ENCODE measurements at regions not wholly inside any gene's neighbourhood (a gene's known extent, or its start where the extent isn't known, plus 50 kb on each side); places are given as distances from the start of the nearest gene placed in this dataset.

GRCh38 chr4:60019180-60019579 lies 1180.9 kb upstream of the ADGRL3 start:
- Histone ChIP-seq H3K79me2 (no peaks in the 10 kb centered on the region), H3K27me3 (no peaks in the 10 kb centered on the region), H3K4me1 (ENCODE audit: insufficient read depth) (no peaks in the 10 kb centered on the region), H3K36me3 (replicated peaks; ENCODE audit: insufficient read depth, low read depth) (no peaks in the 10 kb centered on the region), H3K9me2 (replicated peaks; ENCODE audit: insufficient read depth) (no peaks in the 10 kb centered on the region), H3K9me3 (ENCODE audit: low read depth) (no peaks in the 10 kb centered on the region), H3K4me3 (no peak overlapping the region), H3K4me2 (no peak overlapping the region), H4K20me1 (ENCODE audit: insufficient read depth, poor library complexity, severe bottlenecking) (no peaks in the 10 kb centered on the region), H2AFZ (no peak overlapping the region), H3K27ac (no peak overlapping the region)
- DNase-seq (ENCODE audit: low spot score): no peak
- WGBS (ENCODE audit: low lambda C conversion rate, missing lambda C conversion rate): 80% methylated on average over 2 of the region's 2 CpGs
- TF ChIP-seq EZH2 (IDR thresholded peaks at IDR 0.05; ENCODE audit: borderline replicate concordance) (no peak), EZH2phosphoT487 (IDR thresholded peaks at IDR 0.05; ENCODE audit: low read depth, severe bottlenecking, unreplicated experiment) (no peak)
- TF ChIP-seq, protein P1, sequence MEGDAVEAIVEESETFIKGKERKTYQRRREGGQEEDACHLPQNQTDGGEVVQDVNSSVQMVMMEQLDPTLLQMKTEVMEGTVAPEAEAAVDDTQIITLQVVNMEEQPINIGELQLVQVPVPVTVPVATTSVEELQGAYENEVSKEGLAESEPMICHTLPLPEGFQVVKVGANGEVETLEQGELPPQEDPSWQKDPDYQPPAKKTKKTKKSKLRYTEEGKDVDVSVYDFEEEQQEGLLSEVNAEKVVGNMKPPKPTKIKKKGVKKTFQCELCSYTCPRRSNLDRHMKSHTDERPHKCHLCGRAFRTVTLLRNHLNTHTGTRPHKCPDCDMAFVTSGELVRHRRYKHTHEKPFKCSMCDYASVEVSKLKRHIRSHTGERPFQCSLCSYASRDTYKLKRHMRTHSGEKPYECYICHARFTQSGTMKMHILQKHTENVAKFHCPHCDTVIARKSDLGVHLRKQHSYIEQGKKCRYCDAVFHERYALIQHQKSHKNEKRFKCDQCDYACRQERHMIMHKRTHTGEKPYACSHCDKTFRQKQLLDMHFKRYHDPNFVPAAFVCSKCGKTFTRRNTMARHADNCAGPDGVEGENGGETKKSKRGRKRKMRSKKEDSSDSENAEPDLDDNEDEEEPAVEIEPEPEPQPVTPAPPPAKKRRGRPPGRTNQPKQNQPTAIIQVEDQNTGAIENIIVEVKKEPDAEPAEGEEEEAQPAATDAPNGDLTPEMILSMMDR (IDR thresholded peaks at IDR 0.05; ENCODE audit: poor library complexity): no peak

GRCh38 chr4:60019946-60020345 lies 1180.2 kb upstream of the ADGRL3 start:
- H3K9me2 ChIP-seq (replicated peaks; ENCODE audit: insufficient read depth): no peaks in the 10 kb centered on the region
- no peaks in the 10 kb centered on the region for H4K20me1 ChIP-seq (ENCODE audit: insufficient read depth, poor library complexity, severe bottlenecking)
- H3K9me3 ChIP-seq (ENCODE audit: low read depth): no peaks in the 10 kb centered on the region
- H3K4me3 ChIP-seq: no peak overlapping the region
- H3K79me2 ChIP-seq: no peaks in the 10 kb centered on the region
- H2AFZ ChIP-seq: no peak overlapping the region
- WGBS (ENCODE audit: low lambda C conversion rate, missing lambda C conversion rate): 26% methylated on average over 1 of the region's 1 CpG
- no peaks in the 10 kb centered on the region for H3K27me3 ChIP-seq
- H3K27ac ChIP-seq: no peak overlapping the region
- DNase-seq (ENCODE audit: low spot score): no peak
- no peak for TF ChIP-seq EZH2phosphoT487 (IDR thresholded peaks at IDR 0.05; ENCODE audit: low read depth, severe bottlenecking, unreplicated experiment)
- TF ChIP-seq, protein P1 (IDR thresholded peaks at IDR 0.05; ENCODE audit: poor library complexity): no peak
- TF ChIP-seq EZH2 (IDR thresholded peaks at IDR 0.05; ENCODE audit: borderline replicate concordance): no peak
- H3K4me2 ChIP-seq: no peak overlapping the region
- H3K36me3 ChIP-seq (replicated peaks; ENCODE audit: insufficient read depth, low read depth): no peaks in the 10 kb centered on the region
- no peaks in the 10 kb centered on the region for H3K4me1 ChIP-seq (ENCODE audit: insufficient read depth)

GRCh38 chr4:60020389-60020788 lies 1179.7 kb upstream of the ADGRL3 start:
- 65% methylated on average over 4 of the region's 4 CpGs for WGBS (ENCODE audit: low lambda C conversion rate, missing lambda C conversion rate)
- H3K9me2 ChIP-seq (replicated peaks; ENCODE audit: insufficient read depth): no peaks in the 10 kb centered on the region
- no peaks in the 10 kb centered on the region for H3K27me3 ChIP-seq
- H3K4me3 ChIP-seq: no peak overlapping the region
- TF ChIP-seq EZH2phosphoT487 (IDR thresholded peaks at IDR 0.05; ENCODE audit: low read depth, severe bottlenecking, unreplicated experiment) (no peak), EZH2 (IDR thresholded peaks at IDR 0.05; ENCODE audit: borderline replicate concordance) (no peak)
- TF ChIP-seq, protein P1 (IDR thresholded peaks at IDR 0.05; ENCODE audit: poor library complexity): no peak
- no peaks in the 10 kb centered on the region for H3K36me3 ChIP-seq (replicated peaks; ENCODE audit: insufficient read depth, low read depth)
- no peaks in the 10 kb centered on the region for H3K4me1 ChIP-seq (ENCODE audit: insufficient read depth)
- no peak overlapping the region for H3K4me2 ChIP-seq
- no peaks in the 10 kb centered on the region for H3K9me3 ChIP-seq (ENCODE audit: low read depth)
- no peak for DNase-seq (ENCODE audit: low spot score)
- no peaks in the 10 kb centered on the region for H3K79me2 ChIP-seq
- H3K27ac ChIP-seq: no peak overlapping the region
- H2AFZ ChIP-seq: no peak overlapping the region
- H4K20me1 ChIP-seq (ENCODE audit: insufficient read depth, poor library complexity, severe bottlenecking): no peaks in the 10 kb centered on the region

DNA sequence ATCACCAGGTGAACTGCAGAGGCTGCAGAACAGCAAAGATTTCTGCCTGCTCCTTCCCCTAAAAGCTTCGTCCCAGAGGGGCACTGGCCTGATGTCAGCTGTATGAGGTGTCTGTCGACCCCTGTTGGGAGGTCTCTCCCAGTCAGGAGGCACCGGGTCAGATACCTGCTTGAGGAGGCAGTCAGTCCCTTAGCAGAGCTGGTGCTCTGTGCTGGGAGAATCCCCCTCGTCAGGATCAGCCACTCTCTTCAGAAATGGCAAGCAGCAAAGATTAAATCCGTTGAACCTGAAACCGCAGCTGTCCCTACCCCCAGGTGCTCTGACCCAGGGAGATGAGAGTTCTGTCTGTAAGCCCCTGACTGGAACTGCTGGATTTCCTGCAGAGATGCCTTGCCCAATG lies 1166.3 kb upstream of the ADGRL3 start:
- no peaks in the 10 kb centered on the region for H3K36me3 ChIP-seq (replicated peaks; ENCODE audit: insufficient read depth, low read depth)
- no peak for DNase-seq (ENCODE audit: low spot score)
- 68% methylated on average over 6 of the region's 6 CpGs for WGBS (ENCODE audit: low lambda C conversion rate, missing lambda C conversion rate)
- TF ChIP-seq EZH2phosphoT487 (IDR thresholded peaks at IDR 0.05; ENCODE audit: low read depth, severe bottlenecking, unreplicated experiment) (no peak), EZH2 (IDR thresholded peaks at IDR 0.05; ENCODE audit: borderline replicate concordance) (no peak)
- H3K4me3 ChIP-seq: no peak overlapping the region
- no peaks in the 10 kb centered on the region for H3K9me3 ChIP-seq (ENCODE audit: low read depth)
- H3K9me2 ChIP-seq (replicated peaks; ENCODE audit: insufficient read depth): peaks cover 6% of the 10 kb centered on the region
- no peaks in the 10 kb centered on the region for H3K4me1 ChIP-seq (ENCODE audit: insufficient read depth)
- no peaks in the 10 kb centered on the region for H4K20me1 ChIP-seq (ENCODE audit: insufficient read depth, poor library complexity, severe bottlenecking)
- peak overlapping the region; percentile 51 for H2AFZ ChIP-seq
- H3K27ac ChIP-seq: no peak overlapping the region
- no peaks in the 10 kb centered on the region for H3K79me2 ChIP-seq
- H3K27me3 ChIP-seq: no peaks in the 10 kb centered on the region
- H3K4me2 ChIP-seq: no peak overlapping the region

Measured in hepatocyte (in vitro differentiated cells).